ENCODE measurements at regions not wholly inside any gene's neighbourhood (a gene's known extent, or its start where the extent isn't known, plus 50 kb on each side); places are given as distances from the start of the nearest gene placed in this dataset.

- H3K36me3 Mint-ChIP-seq, result no peaks in the 10 kb centered on the region
- peaks cover 12% of the 10 kb centered on the region for H3K9me3 Mint-ChIP-seq
- no peak overlapping the region for H3K4me3 Mint-ChIP-seq
- ChIA-PET CTCF (no interaction called here), POLR2A (no interaction called here)
- DNase-seq (ENCODE audit: low spot score) (no peak), ATAC-seq (no peak)
- H3K4me1 Mint-ChIP-seq, result peaks cover 15% of the 10 kb centered on the region
- TF ChIP-seq MLX (CRISPR knock-in tag; IDR thresholded peaks at IDR 0.05) (no peak), ZNF121 (CRISPR knock-in tag; IDR thresholded peaks at IDR 0.05) (no peak), SP1 (CRISPR knock-in tag; conservative IDR thresholded peaks at IDR 0.05) (no peak), ZSCAN18 (CRISPR knock-in tag; IDR thresholded peaks at IDR 0.05) (no peak), ATF2 (CRISPR knock-in tag; IDR thresholded peaks at IDR 0.05; ENCODE audit: borderline replicate concordance, low read depth) (no peak)
- no peaks in the 10 kb centered on the region; the same call in 1 of the 2 replicates for H3K27me3 Mint-ChIP-seq (ENCODE audit: low read depth)
- H3K27ac Mint-ChIP-seq, result no peak overlapping the region
Measured at GRCh38 chr16:66069587-66069986, 296.9 kb upstream of the CDH5 start.

- no peaks in the 10 kb centered on the region for H3K36me3 Mint-ChIP-seq
- H3K9me3 Mint-ChIP-seq, result peaks cover 12% of the 10 kb centered on the region; the same call in 1 of the 2 replicates
- ATAC-seq (no peak), DNase-seq (ENCODE audit: low spot score) (no peak)
- ChIA-PET POLR2A (no interaction called here), CTCF (no interaction called here)
- no peak overlapping the region for H3K4me3 Mint-ChIP-seq
- no peak overlapping the region for H3K27ac Mint-ChIP-seq
- no peaks in the 10 kb centered on the region; the same call in 1 of the 2 replicates for H3K27me3 Mint-ChIP-seq (ENCODE audit: low read depth)
- TF ChIP-seq NFATC4 (CRISPR knock-in tag; IDR thresholded peaks at IDR 0.05), result no peak
- no peak for TF ChIP-seq CTCF (IDR thresholded peaks at IDR 0.05)
- no peak for TF ChIP-seq TEAD1 (CRISPR knock-in tag; IDR thresholded peaks at IDR 0.05)
- no peak for TF ChIP-seq PRDM15 (CRISPR knock-in tag; IDR thresholded peaks at IDR 0.05)
- TF ChIP-seq ZNF423 (CRISPR knock-in tag; IDR thresholded peaks at IDR 0.05), result no peak
- TF ChIP-seq SOX15 (CRISPR knock-in tag; IDR thresholded peaks at IDR 0.05), result no peak
- TF ChIP-seq PRRX2 (CRISPR knock-in tag; IDR thresholded peaks at IDR 0.05), result no peak
- TF ChIP-seq IRF2 (CRISPR knock-in tag; IDR thresholded peaks at IDR 0.05; ENCODE audit: borderline replicate concordance, low read depth), result no peak
- TF ChIP-seq FOXK1 (CRISPR knock-in tag; IDR thresholded peaks at IDR 0.05), result no peak
- no peak for TF ChIP-seq ATF3 (CRISPR knock-in tag; conservative IDR thresholded peaks at IDR 0.05)
- TF ChIP-seq OVOL2 (CRISPR knock-in tag; IDR thresholded peaks at IDR 0.05; ENCODE audit: borderline replicate concordance), result no peak
- no peak for TF ChIP-seq SMAD3 (CRISPR knock-in tag; IDR thresholded peaks at IDR 0.05; ENCODE audit: borderline replicate concordance)
- no peak for TF ChIP-seq ZSCAN18 (CRISPR knock-in tag; IDR thresholded peaks at IDR 0.05)
- no peak for TF ChIP-seq ZNF121 (CRISPR knock-in tag; IDR thresholded peaks at IDR 0.05)
- TF ChIP-seq ZNF219 (CRISPR knock-in tag; IDR thresholded peaks at IDR 0.05; ENCODE audit: borderline replicate concordance), result no peak
- H3K4me1 Mint-ChIP-seq, result peaks cover 24% of the 10 kb centered on the region
Measured at GRCh38 chr16:66066404-66066803, 300.1 kb upstream of the CDH5 start.

Measured in WTC11 (cell line).